Activated CD4-positive, alpha-beta T cell treated with anti-CD3 and anti-CD28 coated beads for 36 hours (primary cell): ENCODE measurements at regions not wholly inside any gene's neighbourhood (a gene's known extent, or its start where the extent isn't known, plus 50 kb on each side); places are given as distances from the start of the nearest gene placed in this dataset.

ENCODE experiments used
- ATAC-seq: fragments of 200-7000 bp; cut with Tn5 transposase; one replicate; pipeline ENCODE4 v1.10.0; 2021; ENCODE audit warnings: mild to moderate bottlenecking, moderate library complexity
- CTCF ChIA-PET: fragments of 350-600 bp; sonication (Branson Sonifier 250); formaldehyde crosslinking; loops from one replicate; lab custom pipeline; 2021; ENCODE audit warnings: antibody characterized with exemption; lab: Charles Lee
- POLR2A ChIA-PET: fragments of 350-600 bp; sonication (Branson Sonifier 250); formaldehyde crosslinking; loops from one replicate; lab custom pipeline; 2021; ENCODE audit warnings: antibody characterized with exemption, inconsistent platforms; lab: Charles Lee
- DNase-seq: peaks from one replicate; pipeline ENCODE4 v3.0.0-alpha.2; 2020
- H3K27ac Mint-ChIP-seq: one replicate; pipeline ENCODE4 v1.8.0; 2021; ENCODE audit warnings: mixed read lengths
- H3K27me3 Mint-ChIP-seq: one replicate; pipeline ENCODE4 v1.8.0; 2021; ENCODE audit warnings: mixed read lengths
- H3K36me3 Mint-ChIP-seq: one replicate; pipeline ENCODE4 v1.8.0; 2021; ENCODE audit warnings: low read depth, mixed read lengths
- H3K4me1 Mint-ChIP-seq: one replicate; pipeline ENCODE4 v1.8.0; 2021; ENCODE audit warnings: mixed read lengths
- H3K4me3 Mint-ChIP-seq: one replicate; pipeline ENCODE4 v1.8.0; 2021; ENCODE audit warnings: mild to moderate bottlenecking, moderate library complexity, mixed read lengths
- H3K9me3 Mint-ChIP-seq: one replicate; pipeline ENCODE4 v1.8.0; 2021; ENCODE audit warnings: low read depth, mixed read lengths
- intact Hi-C, 2 experiments: fragments of 100-400 bp; cut with DNase I in 1 of 2; cut with micrococcal nuclease in 1 of 2; formaldehyde crosslinking; loops; one replicate each; pipeline versions ENCODE4 v1.14.2 to v1.15.1; 2022 to 2024; cut with DNase I, micrococcal nuclease

DNA sequence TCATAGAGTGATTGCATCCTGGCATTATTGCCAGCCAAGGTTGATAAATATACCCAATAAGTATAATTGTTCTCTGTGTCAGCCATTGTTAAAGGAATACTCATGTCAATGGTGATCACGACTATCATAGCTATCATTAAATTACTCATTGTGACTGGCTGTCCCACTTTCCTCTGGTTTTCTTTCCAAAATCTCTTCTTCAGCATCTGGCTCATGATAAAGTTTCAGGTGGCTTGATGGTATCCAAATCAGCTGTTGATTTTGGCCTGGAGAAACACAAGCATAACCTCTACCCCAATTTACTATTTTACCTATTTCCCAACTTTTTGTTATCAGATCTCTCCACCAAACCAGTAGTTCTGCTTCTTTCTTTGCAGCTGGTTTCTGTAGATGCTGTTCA, 67.1 kb upstream of the SPIN2A start:
- ATAC-seq, result no peak
- Mint-ChIP-seq H3K27ac (no peak overlapping the region), H3K36me3 (peaks cover 9% of the 10 kb centered on the region), H3K4me3 (no peak overlapping the region), H3K9me3 (peaks cover 11% of the 10 kb centered on the region), H3K27me3 (no peaks in the 10 kb centered on the region), H3K4me1 (no peaks in the 10 kb centered on the region)
- no peak for DNase-seq
- CTCF ChIA-PET, result no interaction called here
- intact Hi-C loops, result no loop called here
- POLR2A ChIA-PET, result no interaction called here

DNA sequence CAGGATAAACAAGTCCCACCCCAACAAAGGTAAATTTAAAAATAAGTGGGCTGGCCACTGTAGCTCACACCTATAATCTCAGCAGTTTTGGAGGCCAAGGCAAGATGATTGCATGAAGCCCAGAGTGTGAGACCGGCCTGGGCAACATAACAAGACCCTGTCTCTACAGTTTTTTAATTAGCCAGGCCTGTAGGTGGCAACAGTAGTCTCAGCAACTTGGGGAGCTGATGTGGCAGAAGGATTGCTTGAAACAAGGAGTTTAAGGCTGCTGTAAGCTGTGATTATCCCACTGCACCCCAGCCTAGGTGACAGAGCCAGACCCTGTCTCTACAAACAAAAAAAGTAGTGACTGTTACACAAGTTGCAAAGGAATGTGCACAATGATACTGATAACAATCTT, 74.6 kb upstream of the FAAH2 start:
- no peak for ATAC-seq
- POLR2A ChIA-PET, result no interaction called here
- Mint-ChIP-seq H3K27me3 (no peaks in the 10 kb centered on the region), H3K27ac (no peak overlapping the region), H3K4me1 (no peaks in the 10 kb centered on the region), H3K36me3 (peaks cover 18% of the 10 kb centered on the region), H3K9me3 (peaks cover 5% of the 10 kb centered on the region), H3K4me3 (no peak overlapping the region)
- intact Hi-C loops, result no loop called here
- CTCF ChIA-PET, result no interaction called here
- no peak for DNase-seq

DNA sequence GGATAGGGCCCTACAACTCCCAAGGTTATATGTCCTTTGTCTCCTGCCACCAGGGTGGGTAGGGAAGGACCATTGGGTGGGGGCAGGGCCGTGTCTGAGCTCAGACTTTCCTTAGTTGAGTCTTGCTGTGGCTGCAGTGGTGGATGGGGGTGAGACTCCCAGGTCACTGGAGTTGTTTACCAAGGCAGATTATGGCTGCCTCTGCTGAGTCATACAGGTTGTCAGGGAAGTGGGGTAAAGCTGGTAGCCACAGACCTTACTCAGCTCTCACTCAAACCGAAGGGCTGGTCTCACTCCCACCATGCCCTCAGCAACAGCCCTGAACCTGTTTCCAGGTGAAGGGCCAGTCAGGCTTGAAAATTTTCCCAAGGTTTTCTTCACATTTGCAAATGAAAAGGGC, 58.8 kb upstream of the FAAH2 start:
- intact Hi-C loops, result loop anchor here in 1 of 2 experiments (5.0 to 10.0 kb wide), 2 partner anchors 57 to 150 kb away; partner anchors contain the start of gene FAAH2
- H3K27me3 Mint-ChIP-seq, result no peaks in the 10 kb centered on the region
- no peaks in the 10 kb centered on the region for H3K4me1 Mint-ChIP-seq
- peaks cover 4% of the 10 kb centered on the region for H3K9me3 Mint-ChIP-seq
- H3K36me3 Mint-ChIP-seq, result peaks cover 21% of the 10 kb centered on the region
- H3K4me3 Mint-ChIP-seq, result no peak overlapping the region
- no peak overlapping the region for H3K27ac Mint-ChIP-seq
- ChIA-PET CTCF (no interaction called here), POLR2A (no interaction called here)
- peak; percentile 48 for DNase-seq
- ATAC-seq, result peak; percentile 76

DNA sequence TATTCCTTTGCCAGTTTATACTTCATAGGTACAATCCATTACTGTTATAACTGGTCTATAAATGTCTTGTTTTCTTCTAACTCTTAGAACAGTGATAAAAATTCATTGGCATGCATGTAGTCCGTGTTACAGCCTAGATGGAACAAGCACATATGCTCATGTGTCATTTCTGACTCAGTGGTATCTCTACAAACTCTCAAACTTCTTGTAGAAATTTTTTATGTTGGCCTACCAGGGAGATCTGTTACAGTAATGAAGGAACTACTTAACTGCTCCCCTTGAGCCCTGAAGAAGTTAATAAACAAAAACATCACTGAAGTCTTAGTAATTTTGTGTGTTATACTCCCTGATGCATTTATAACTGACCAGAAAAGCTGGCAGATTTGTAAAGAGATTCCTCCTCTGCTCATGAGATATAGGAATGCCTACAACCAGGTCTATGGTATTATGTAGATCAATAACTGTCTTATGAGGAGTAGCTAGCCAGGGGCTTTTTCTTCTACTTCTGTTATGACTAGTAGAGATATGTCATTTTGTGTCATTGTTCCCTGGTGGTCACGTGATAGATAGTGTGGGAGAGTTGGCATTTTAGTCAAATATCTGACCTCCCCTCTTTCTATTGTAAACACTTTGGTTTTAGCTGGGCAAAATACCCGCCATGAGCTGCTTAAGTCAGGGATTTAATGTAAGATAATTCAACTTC, 53.7 kb upstream of the FAAH2 start:
- H3K27me3 Mint-ChIP-seq, result no peaks in the 10 kb centered on the region
- CTCF ChIA-PET, result no interaction called here
- no peaks in the 10 kb centered on the region for H3K4me1 Mint-ChIP-seq
- H3K4me3 Mint-ChIP-seq, result no peak overlapping the region
- ATAC-seq (peak; percentile 66), DNase-seq (no peak)
- no peak overlapping the region for H3K27ac Mint-ChIP-seq
- POLR2A ChIA-PET, result no interaction called here
- peaks cover 2% of the 10 kb centered on the region for H3K9me3 Mint-ChIP-seq
- peaks cover 8% of the 10 kb centered on the region for H3K36me3 Mint-ChIP-seq
- intact Hi-C loops, result no loop called here
